ENCODE measurements at regions not wholly inside any gene's neighbourhood (a gene's known extent, or its start where the extent isn't known, plus 50 kb on each side); places are given as distances from the start of the nearest gene placed in this dataset.

- no peak overlapping the region for H3K4me3 Mint-ChIP-seq
- H3K27ac Mint-ChIP-seq (ENCODE audit: unreplicated experiment): no peak overlapping the region
- no peaks in the 10 kb centered on the region for H3K4me1 Mint-ChIP-seq
- H3K36me3 Mint-ChIP-seq (ENCODE audit: low read depth): no peaks in the 10 kb centered on the region
- H3K9me3 Mint-ChIP-seq: peaks cover 3% of the 10 kb centered on the region
- H3K27me3 Mint-ChIP-seq (ENCODE audit: low read depth): no peaks in the 10 kb centered on the region
- no peak for TF ChIP-seq CTCF (conservative IDR thresholded peaks at IDR 0.05)
- DNase-seq (ENCODE audit: low read depth, low spot score): no peak
These were observed 131.8 kb upstream of the MAD2L1 start for GRCh38 chr4:120198411-120198810.

GRCh38 chr4:120177603-120178002 is 111.0 kb upstream of the MAD2L1 start:
- Mint-ChIP-seq H3K27ac (ENCODE audit: unreplicated experiment) (no peak overlapping the region), H3K27me3 (ENCODE audit: low read depth) (no peaks in the 10 kb centered on the region)
- TF ChIP-seq CTCF (conservative IDR thresholded peaks at IDR 0.05): no peak

GRCh38 chr4:120175272-120175671 is 108.6 kb upstream of the MAD2L1 start:
- Mint-ChIP-seq H3K36me3 (ENCODE audit: low read depth) (no peaks in the 10 kb centered on the region), H3K4me3 (no peak overlapping the region), H3K27me3 (ENCODE audit: low read depth) (no peaks in the 10 kb centered on the region), H3K27ac (ENCODE audit: unreplicated experiment) (no peak overlapping the region), H3K9me3 (peaks cover 4% of the 10 kb centered on the region), H3K4me1 (no peaks in the 10 kb centered on the region)
- no peak for TF ChIP-seq CTCF (conservative IDR thresholded peaks at IDR 0.05)
- DNase-seq (ENCODE audit: low read depth, low spot score): no peak

More at GRCh38 chr4:120177603-120178002, 111.0 kb upstream of the MAD2L1 start:
- Mint-ChIP-seq H3K36me3 (ENCODE audit: low read depth) (no peaks in the 10 kb centered on the region), H3K4me1 (no peaks in the 10 kb centered on the region), H3K4me3 (no peak overlapping the region), H3K9me3 (peaks cover 6% of the 10 kb centered on the region)
- no peak for DNase-seq (ENCODE audit: low read depth, low spot score)

- H3K36me3 Mint-ChIP-seq (ENCODE audit: low read depth): peaks cover 2% of the 10 kb centered on the region
- peaks cover 4% of the 10 kb centered on the region for H3K9me3 Mint-ChIP-seq
- H3K4me1 Mint-ChIP-seq: peaks cover 17% of the 10 kb centered on the region
- no peak for DNase-seq (ENCODE audit: low read depth, low spot score)
- H3K27me3 Mint-ChIP-seq (ENCODE audit: low read depth): no peaks in the 10 kb centered on the region
- H3K27ac Mint-ChIP-seq (ENCODE audit: unreplicated experiment): no peak overlapping the region
- TF ChIP-seq CTCF (conservative IDR thresholded peaks at IDR 0.05): no peak
- no peak overlapping the region for H3K4me3 Mint-ChIP-seq
These were observed 97.2 kb upstream of the MAD2L1 start for GRCh38 chr4:120163895-120164294.

GRCh38 chr4:120158841-120159463 is 92.3 kb upstream of the MAD2L1 start:
- peak overlapping the region; percentile 29 for H3K4me3 Mint-ChIP-seq
- peaks cover 2% of the 10 kb centered on the region for H3K36me3 Mint-ChIP-seq (ENCODE audit: low read depth)
- peaks cover 29% of the 10 kb centered on the region for H3K4me1 Mint-ChIP-seq
- no peak for TF ChIP-seq CTCF (conservative IDR thresholded peaks at IDR 0.05)
- peaks cover 4% of the 10 kb centered on the region for H3K9me3 Mint-ChIP-seq
- no peaks in the 10 kb centered on the region for H3K27me3 Mint-ChIP-seq (ENCODE audit: low read depth)
- H3K27ac Mint-ChIP-seq (ENCODE audit: unreplicated experiment): peak overlapping the region; percentile 60
- DNase-seq (ENCODE audit: low read depth, low spot score): no peak

Measured in neural crest cell (in vitro differentiated cells).